T-helper 2 cell (primary cell): ENCODE measurements at regions not wholly inside any gene's neighbourhood (a gene's known extent, or its start where the extent isn't known, plus 50 kb on each side); places are given as distances from the start of the nearest gene placed in this dataset.
A peak's percentile ranks its signal among the peaks of the same experiment; 100 is the strongest.

Source experiments
- DNase-seq, 5 experiments: peaks; one replicate each; pipeline versions ENCODE4 v3.0.0 to v3.0.0-alpha.2; 2012 to 2022

DNA sequence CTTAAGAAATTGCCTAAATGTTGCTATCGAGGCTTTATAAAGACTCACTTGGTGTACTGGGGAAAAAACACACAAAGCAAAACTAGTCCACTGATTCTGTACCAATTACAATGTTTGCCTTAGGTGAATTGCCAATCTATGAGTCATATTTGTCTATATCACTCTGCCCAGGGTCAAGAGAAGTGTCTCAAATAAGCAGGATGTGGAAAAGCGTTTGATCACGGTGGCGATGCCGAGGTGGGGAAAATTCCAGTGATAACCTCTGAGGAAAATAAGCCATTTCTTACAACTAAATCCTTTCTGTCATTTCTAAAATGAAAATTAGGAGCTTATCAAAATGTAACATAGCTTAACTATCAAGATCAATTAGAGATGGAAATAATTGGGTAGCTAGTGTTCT is 148.6 kb upstream of the DIO3 start:
- DNase-seq: no peak

DNA sequence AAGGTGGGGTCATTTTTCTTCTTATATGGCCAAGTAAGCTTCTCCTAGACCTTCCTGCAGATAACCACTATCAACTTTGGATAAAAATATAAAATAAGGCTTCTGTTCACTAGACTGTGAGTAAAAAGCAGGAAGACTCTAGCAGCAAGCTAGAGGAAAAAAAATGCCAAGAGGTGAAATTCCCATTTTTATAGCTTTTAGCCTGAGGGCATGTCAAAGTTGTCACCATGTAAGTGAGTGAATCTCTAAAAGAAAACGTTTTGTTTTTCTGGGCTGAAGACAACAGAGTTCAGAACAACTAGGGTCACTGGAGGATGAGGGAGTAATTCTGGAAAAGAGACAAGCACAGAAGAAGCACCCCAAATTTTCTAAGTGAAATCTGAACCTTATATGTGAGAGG is 143.9 kb upstream of the DIO3 start:
- DNase-seq: no peak

DNA sequence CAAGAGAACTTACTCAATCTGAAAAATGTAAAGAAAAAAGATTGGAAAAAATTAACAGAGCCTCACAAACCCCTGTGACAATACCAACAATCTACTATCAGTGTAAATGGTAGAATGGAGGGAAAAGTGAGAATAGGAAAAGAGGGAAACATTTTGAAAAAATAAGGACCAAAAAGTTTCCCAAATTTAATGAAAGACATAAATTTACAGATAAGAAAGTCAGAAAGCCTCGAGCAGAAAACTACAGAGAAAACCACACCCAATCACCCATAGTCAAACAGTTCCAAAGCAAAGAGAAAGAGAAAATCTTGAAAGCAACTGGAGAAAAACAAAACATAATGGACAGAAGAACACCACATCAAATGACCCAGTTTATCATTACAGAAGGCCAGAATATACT is 142.7 kb upstream of the DIO3 start:
- no peak for DNase-seq

DNA sequence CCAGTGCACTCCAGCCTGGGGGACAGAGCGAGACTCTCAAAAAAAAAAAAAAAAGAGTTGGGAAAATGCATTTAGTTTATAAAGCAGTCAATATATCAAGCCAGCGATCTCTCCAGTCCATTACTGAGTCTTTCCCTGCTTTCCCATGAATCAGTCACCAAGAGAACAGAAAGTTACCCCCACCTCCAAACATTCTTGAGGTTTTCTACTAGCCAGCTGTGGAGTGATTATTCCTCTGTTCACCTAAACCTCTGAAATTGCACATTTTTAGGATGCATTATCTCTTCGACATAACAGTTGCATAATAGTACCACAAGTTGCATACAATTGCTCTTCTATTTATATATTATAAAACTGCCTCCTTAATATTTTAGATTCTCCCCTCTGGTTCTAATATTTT is 134.8 kb upstream of the DIO3 start:
- no peak for DNase-seq

DNA sequence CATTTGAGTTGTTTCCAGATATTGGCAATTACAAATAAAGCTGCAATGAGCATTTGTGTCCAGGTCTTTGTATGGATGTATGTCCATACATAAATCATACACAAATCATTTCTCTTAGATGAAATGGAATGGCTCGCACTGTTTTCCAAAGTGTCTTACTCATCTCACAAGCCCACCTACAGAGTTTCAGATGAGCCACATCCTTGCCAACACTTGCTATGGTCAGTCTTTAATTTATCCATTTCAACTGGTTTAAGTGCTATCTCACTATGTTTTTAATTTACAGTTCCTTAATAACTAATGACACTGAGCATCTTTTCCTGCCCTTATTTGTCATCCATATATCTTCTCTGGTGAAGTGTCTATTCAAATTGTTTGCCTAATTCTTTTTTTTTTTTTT is 132.9 kb upstream of the DIO3 start:
- DNase-seq: no peak

DNA sequence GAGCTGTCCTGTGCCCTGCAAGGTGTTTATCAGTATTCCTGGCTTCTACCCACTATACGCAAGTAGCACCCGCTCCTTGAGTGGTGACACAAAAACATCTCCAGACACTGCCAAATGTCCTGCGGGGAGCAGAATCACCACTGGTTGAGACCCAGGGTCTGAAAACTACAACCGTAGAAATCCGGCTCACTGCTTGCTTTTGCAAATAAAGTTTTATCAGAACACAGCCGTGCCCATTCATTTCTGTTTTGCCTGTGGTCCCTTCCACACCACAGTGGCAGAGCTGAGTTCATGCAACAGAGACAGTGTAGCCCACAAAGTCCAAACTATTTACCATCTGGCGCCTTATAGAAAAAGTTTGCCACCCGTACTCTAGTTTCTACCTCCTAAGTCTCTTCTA is 125.7 kb upstream of the DIO3 start:
- no peak for DNase-seq

DNA sequence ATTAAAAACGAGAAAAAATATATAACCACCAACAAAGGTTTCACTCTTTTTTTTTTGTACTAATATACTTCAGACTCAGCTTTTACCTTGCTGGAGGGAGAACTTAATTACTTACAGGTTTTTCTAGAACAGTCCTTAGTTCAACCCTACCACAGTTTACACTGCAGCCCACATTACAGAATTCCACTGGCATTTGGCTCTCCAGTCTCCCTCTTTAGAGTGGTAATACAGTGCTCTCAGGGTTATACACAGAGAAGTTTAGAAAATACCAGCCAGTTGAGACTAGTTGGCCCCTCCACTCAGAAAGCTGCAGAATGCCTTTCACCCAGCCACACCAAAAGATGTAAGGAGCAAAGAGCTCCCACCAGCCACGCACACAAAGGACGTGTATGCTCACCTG is 122.3 kb upstream of the DIO3 start:
- no peak for DNase-seq

DNA sequence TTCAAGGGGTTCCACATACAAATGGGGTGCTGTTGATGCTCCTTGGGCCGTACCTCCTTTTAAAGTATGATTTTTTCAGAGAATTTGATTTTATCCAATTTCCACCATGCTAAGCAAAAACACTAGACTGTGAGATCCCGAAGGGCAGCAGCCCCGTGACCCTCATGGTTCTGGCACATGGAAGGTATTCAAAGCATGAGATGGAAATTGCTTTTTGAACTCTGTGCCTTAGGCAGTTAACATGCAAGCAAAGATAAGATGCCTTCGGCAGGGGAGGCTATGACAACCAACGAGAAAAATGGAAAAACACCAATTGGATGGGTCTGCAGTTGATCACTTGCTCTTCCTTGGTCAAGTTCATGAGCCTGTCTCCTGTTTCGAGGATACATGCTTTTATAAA is 120.8 kb upstream of the DIO3 start:
- DNase-seq: no peak

DNA sequence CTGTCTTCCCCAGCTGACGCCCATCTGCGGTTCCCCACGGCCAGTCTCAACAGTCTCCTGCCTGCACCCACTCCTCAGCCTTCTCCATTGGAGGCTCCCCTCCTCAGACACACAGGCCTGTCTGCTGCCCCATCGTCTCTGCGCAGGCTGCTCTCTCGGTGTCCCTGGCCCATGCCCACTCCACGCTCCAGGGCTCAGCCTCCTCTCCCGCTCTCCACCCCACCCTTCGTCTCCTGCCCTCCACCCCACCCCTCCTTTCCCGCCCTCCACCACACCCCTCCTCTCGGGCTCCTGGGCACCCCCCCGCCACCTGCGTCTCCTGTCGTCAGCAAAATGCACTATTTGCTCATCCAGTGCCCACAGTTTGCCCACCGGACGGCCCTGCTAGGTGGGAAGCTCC is 119.6 kb upstream of the DIO3 start:
- no peak for DNase-seq

DNA sequence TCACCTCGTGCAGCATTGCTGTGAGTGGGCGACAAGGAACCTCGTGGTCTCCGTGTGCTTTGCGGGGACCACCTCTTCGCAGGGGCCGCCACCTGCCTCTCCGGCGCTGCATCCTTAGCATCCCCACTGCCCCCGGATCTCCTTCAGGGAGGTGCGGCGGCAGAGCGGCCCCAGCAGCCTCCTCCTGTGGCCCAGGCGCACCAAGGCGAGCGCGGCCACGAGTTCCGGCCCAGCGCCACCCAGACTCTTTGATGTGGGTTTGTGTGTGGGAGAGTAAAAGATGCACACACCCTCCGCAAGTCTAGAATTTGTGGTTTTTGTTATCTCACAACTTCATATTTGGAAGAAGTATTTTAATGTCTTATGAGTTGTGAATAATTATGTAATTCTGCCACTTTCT is 118.8 kb upstream of the DIO3 start:
- DNase-seq: peak in 4 of 5 experiments; percentile 41 to 75 (median 60)

DNA sequence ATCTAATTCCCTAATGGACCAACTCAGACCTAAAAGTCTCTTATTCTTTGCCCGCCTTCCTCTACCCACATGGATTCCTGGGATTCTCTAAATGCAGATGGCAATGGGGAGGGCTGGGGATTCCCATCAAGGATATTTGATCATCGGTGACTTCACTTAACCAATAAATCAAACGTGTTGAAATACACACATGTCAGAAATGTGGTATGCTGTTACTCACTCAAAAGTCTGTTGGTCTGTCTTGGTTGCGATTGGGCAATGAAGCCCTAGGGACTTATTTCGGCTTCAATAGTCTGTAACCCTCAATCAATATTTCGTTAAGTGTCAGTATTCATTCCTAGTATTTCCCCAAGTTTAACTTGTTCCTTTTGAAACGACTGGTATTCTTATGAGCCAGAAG is 117.2 kb upstream of the DIO3 start:
- DNase-seq: no peak

DNA sequence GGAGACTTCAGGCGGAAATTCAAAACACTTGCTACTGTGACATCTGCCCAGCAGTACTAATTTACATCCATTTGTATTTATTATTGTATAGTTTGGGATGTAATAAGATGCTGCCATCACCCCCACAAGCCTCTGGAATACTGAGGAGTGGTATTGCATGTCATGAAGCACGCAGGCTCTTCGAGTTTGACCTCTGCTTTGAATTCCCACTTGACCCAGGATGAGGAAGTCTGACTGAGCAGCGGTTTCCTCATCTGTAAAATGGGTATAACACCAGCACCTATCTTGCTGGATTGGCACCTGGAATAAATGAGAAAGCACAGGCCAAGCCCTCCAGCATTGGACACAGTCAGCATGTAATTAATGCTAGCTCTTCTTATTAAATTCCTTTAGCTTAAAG is 116.0 kb upstream of the DIO3 start:
- no peak for DNase-seq

DNA sequence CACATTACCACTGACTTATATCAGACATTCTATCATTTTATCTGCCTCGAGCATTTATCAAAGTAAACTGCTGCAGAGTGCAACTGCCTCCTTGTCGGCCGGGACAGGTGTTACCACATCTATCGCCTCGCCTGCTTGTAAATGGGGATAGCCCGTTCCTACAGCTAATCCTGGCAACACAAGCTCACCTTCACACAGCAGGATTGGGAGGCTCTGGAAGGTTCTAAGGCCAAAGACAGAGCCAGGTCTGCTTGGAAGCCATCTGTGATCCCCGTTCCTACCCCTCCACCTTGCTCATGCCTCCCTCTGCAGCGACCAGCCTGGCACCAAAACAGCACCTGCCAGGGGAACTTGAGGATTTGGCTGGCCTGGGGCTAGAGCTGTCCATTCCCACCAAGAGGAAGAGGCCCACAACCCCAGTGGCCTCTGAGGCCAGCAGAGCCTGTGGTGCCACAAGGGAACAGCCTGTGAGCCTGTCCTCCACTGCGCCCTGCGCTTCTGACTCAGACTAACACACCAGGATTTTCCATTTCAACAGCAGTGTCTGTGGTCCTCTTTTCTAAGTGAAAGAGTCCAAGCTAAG is 114.8 kb upstream of the DIO3 start:
- DNase-seq: no peak

DNA sequence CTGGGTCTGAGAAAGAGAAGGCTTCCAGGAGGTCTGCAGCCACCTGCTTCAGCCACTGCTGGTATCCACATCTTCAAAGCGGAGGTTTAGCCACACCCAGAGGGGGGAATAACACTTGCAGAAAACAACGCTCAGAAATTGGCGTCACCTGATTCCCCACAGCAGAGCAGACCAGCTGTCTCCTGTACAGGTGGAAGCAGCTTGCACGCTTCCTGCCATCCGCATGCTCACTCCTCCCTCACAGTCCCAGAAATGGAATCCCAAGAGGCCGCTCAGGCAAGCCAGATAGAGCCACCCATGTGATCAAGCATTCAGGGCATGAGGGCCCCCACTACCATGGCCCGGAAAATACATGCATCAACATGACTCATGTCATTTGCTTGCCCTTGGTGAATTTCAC is 112.2 kb upstream of the DIO3 start:
- DNase-seq: no peak

DNA sequence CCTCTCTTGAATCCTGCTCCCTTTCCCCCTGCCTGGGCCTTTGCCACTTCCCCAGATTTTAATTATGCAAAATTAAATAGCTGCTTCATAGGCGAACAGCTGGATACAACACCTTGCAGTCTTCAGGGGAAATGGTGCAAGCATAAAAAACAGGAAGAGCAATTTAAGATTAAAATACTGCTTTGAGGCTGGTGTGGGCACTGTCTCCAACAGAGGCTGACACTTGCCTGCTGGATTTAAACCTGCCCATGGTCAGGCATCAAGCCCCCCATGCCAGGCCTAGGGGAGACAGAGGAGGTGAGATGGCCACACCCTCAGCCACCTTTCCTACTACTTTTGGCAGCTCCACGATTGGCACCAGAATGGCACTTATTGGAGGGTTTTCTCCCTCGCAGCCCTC is 110.1 kb upstream of the DIO3 start:
- no peak for DNase-seq

DNA sequence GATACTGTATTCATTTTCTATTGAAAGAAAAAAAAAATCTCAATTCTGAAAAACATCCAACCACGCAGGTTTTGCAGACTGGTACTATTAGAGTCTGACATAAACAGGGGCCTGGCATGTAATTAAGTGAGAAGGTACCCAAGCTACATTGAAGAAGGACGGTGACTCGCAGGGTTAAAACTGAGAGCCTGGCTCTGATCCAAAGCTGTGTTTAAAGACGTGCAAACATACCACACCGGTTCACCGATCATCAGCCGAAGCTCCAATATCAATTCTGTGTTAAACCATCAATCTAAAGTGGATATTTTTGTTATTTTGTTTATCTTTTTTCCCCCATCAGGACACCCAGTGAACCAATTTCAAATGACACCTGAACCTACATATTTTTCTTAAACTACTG is 108.1 kb upstream of the DIO3 start:
- DNase-seq: no peak

DNA sequence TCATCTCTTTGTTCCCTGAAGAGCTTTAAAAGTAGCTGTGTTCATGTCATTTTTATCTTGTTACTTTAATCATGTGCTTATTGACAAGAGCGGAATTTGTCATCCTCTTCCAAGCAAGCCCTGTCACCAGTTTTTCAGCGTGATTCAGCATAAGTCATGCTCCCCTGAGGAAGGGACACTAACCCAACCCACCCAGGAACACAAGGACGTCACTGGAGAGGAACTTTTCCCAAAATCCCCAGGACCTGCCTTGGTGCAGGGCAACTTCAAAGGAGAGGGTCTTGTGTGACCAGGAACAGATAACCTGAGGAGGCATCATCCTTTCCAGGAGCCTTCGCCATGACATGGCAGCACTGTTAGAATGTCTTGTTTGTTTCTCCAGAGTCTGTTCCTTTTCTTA is 107.1 kb upstream of the DIO3 start:
- no peak for DNase-seq

DNA sequence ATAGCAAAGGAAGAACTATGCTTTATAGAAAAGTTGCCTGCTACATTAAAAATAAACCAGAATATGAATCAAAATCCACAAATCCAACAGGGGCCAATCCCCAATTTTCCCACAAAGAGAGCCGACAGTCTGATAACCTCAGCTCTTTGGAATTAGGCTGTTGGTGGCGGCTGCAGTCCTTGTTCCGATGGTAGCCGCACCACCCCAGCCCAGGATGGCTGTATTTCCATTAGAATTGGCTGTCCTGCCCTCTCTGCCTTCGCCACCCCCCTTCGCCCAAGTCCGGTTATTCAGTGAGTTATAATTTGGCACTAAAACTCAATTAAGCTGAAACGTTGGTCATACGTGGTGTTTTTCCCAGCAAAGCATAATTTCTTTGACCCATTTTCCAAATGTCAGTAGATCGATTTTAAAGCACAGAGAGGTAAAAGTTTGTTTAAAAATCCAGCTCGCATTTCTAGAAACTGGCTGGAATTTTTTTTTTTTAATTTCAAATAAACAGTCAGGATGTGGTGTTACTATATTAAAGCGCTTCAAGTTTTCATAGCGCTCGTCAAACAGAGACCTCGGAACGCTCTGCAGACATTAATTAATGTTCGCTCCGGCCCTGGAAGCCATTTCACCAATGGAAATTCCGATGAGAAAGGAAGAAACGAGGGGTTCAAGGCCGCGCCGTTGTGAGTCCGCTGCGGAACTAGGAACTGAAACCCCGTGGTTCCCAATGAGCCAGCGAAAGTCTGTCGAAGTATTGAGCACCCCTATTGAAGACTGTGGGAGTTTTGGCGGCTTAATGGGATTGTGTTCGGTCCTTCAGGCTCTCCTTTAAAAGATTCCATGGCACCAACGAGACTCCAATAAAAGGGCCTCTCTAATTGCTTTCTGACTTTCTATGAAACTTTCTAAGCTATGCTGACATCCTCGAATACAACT is 104.8 kb upstream of the DIO3 start:
- DNase-seq: no peak

DNA sequence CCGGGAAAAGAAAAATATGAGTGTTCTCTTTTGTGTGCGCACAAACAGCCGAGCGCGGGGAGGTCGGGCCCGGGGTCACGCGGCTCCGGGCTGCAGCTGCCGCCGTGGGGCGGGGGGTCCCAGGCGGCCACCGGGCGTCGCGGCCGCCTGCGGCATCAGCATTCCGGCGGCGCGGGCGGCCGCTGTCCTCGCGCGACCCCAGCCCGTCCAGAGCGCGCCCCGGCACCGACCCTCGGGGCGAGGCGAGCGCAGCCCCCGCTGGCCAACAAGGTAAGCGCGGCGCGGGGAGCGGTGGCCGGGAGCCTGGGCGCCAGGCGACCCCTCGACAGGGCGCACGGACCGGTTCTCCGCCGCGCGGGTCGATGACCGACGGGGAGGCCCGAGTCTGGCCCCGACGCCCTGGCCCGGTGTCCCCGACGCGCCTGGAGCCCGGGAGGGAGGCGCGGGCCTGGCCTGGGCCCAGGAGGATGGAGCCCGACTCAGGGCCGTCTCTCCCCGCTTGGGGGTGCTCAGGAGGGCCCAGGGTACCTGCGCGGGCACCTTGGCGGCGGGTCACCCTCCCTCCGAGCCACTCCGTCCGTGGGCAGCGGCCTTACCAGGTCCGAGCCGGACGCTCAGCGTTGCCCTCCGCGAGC is 103.9 kb upstream of the DIO3 start:
- DNase-seq: no peak

DNA sequence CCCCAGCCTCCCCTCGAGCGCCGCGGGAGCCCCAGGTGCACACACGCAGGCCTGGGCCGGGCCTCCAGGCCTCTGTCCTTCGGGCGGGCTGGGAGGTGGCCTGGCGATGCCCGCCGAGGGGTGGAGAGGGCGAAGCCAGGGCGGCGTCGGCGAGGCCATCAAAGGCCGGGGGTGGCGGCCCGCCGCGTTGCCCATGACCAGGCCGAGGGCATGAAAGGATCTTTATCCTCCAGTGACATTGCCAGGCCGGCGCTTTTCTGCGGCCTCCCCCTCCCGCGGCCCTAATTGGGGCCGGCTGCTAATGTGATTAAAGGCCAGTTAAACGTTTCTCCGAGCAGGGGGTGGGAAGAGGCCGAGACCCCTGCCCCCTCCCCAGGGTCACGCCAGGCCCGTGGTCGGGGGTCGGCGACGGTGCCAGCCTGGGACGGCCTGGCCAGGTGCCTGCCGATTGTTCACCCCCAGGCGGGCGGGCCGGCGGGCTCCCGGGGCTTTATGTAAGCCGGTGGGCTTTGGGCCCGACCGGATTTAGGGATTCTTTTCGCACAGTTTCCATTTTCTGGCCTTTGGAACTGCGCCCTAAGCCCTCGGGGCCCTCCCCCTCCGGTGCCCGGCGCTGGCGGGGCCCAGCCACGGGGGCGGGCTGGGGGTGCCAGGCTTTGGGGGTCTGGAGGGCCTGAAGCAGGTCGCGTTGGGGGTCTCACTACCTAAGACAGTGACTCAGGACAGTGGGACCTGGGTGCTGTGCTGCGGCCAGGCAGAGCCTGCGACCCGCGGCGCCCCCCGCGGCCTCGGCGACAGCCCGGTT is 103.2 kb upstream of the DIO3 start:
- DNase-seq: no peak

DNA sequence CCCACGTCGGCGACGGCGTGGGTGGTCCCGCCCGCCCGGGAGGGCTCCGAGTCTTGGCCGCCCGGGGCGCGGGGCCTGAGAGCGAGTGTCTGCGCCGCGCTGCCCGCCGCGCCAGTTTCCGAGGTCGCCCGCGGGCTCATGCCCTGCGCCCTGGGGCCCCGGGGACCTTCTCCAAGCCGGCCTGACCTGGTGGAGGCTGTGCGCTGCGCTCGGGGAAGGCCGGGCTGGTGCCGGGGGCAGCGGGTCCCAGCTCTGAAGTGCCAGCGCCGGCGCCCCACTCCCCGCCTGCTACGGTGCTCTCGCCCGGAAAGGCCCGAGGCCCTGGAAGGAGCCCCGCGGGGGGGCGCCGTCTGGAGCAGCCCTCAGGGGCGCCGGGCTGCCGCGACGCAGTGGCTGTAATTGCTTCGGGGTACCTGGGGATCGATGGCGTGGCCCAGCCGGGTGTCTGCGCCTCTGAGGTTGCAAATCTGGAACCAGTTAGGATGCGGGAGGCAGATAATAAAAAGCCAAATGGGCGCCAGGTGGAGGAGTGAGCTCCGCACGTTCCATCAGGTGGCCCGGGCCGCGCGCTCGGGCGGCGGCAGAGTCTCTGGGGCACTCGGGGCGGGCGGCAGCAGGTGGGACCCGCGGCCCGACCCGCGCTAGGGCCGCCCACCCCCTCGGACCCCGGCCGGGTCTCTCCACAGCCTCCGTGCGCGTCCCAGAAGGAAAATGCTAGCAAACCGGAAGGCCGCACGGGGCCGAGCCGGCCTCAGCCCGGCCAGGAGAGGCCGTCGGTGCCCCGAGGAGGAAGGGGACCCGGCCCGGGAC is 102.3 kb upstream of the DIO3 start:
- DNase-seq: no peak

DNA sequence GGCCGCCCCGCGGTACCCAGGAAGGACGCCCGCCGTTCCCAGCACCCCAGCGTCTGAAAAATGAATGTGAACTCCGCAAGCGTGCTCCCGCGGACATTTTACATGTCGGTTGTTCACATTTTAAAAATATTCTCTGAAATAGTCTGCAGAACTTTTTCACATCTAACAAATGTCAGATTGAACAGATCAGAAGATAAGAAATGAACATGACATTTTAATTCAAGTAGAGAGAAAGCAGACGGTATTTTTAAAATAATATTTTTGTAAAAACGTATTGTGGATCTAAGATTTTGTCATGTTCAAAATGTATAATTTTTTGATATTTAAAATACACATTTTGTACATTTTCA is 101.8 kb upstream of the DIO3 start:
- no peak for DNase-seq

DNA sequence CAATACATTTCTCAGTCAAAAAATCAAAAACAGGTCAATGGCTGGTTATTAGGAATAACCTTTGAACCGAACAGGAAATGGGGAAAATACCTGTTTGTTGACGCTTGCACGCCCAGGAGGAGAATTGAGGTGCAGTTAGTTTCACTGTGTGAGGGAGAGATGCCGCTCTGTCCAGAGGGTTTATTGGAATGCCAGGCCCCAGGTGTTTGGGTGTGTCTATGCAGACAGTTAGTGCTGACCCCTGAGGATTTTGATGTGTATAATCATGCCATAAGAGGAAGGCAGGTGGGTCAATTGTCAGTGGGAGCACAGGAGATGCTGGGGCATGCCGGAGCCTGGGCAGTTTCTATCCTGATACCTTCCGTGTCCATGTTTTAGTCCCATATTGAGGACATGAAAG is 100.8 kb upstream of the DIO3 start:
- DNase-seq: no peak
